HG03571 (cell line): ENCODE measurements at regions not wholly inside any gene's neighbourhood (a gene's known extent, or its start where the extent isn't known, plus 50 kb on each side); places are given as distances from the start of the nearest gene placed in this dataset.
"Not testable (repeated sequence)": the region's sequence is repeated elsewhere in the genome, so short reads cannot be mapped to it uniquely, and the experiment has no call there.

Experiments used
- ATAC-seq: cut with Tn5 transposase; IDR thresholded peaks from one replicate; pipeline ENCODE4 v1.9.1; 2021; ENCODE audit not compliant: unreplicated experiment

DNA sequence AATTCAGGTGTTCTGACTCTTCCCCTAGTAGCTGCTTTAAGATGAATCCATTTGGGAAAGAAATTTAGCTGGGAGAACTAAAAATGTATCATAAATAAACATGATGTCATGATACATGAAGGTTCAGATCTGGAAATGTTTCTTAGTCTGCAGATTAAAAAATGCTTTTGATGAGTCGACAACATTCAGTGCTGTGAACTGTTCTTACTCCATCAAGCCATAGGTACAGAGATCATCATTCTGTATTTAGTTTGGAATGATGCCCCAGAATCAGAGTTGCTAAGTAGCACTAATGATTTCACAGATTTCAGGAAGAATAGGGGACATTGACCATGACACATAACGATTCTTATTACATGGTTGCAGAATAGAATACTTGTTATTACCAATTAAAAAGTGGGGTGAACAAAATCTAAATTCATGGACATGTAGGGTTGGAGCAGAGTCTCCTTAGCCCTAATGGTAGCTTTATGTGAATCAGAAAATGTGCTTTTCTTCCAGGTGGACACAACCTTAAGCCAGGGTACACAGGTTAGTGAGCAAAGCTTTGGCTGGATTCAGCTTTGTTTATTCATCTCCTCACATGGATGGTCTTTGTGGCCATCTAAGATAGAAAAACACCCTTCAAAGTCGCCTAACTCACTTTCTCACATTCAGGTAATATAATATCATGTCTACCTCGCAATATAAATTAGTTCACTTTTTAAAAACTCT lies 205.4 kb upstream of the SEL1L start:
- no peak for ATAC-seq

DNA sequence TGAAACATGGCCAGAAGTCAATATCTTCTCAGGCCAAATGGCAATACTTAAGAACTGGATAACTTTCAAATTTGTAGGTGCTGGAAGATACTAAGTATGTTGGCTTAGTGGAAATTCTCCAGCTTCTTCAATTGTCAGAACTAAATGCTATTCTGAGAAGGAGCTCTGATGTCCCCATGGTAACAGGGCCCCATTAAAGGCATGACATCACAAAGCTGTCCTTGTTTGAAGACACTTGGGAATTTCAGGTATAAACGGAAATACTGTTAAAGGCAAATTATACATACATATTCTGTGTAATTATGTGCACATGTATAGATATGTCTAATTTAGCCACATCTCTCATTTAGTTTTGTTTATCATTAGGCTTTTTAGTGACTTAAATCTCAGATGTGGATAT lies 210.0 kb upstream of the SEL1L start:
- ATAC-seq = no peak

DNA sequence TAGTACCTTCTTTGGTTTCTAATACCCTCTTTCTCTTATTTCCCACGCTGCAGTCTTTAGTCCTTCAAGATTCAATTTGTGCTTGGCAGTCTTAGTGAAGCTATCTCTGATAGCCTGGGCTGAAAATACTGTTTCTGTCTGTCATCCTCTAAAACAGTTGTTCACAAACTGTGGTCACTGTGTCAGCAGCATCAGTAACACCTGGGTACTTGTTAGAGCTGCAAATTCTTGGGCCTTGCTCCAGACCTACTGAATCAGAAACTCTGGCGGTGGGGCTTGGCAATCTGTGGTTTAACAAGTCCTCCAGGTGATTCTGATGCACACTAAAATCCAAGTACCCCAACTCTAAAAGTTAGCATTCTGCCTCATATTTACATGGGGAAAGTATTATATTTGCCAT lies 217.5 kb upstream of the SEL1L start:
- ATAC-seq = no peak

DNA sequence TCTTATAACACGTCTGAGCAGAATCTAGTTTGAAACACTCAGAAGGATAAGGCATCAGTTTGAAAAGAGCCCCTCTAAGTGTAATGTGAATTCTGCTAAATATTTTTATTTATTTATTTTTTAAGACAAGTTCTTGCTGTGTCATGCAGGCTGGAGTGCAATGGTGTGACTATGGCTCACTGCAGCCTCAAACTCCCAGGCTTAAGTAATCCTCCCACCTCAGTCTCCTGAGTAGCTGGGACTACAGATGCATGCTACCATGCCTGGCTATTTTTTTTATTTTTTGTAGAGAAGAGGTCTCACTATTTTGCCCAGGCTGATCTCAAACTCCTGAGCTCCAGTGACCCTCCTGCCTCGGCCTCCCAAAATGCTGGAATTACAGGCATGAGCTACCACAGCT lies 225.9 kb upstream of the SEL1L start:
- ATAC-seq = no peak

DNA sequence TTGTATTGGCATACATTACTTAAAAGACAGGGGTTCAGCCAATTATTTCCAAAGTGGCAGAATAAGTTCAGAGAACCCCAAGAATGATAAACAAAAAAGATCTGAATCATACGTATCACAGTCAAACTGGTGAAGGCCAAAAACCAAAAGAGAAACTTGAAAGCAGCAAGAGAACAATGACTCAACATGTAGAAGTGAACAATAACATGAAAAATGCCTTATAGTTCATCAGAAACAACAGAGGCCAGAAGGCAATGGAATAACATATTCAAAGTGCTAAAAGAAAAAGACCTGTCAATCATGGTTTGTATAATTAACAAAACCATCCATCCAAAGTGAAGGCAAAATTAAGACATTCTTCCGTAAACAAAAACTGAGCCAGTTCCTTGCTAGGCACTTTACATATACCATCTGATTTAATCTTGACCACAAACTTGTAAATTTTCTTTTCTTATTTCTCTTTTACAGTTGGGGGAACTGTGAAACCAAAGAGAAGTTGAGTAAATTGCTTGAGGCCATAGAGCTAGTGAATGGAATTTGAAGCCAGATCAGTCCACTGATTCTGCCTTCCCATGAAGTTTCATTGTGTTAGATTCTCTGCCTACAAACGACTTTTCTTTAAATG lies 232.1 kb upstream of the SEL1L start:
- no peak for ATAC-seq

DNA sequence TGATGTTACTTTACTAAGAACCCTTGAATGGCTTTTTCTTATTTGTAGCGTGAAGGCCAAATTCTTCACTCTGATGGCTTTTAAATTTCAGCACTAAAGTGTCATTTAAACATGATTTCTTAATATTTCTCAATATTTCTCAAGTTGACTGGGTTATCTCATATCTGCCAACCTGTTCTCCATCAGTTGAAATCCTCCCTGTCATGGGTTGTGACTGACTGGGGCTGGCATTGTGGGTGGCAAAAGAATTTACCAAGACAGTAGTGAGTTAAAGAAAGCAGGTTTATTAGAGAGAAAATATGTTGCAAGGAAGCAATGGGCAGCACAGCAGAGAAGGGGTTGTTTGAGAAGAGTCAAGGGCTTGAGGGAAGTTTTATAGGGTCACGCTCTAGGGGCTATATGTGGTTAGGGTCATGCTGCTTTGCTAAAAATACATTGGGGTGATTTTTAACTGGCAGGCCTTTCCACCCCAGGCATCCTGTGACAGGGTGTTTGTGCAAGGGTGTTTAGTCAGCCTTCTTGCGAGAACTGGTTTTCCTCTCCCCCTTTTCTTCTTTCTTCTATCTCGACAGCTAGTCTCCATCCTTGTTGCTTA lies 232.8 kb upstream of the SEL1L start:
- no peak for ATAC-seq

DNA sequence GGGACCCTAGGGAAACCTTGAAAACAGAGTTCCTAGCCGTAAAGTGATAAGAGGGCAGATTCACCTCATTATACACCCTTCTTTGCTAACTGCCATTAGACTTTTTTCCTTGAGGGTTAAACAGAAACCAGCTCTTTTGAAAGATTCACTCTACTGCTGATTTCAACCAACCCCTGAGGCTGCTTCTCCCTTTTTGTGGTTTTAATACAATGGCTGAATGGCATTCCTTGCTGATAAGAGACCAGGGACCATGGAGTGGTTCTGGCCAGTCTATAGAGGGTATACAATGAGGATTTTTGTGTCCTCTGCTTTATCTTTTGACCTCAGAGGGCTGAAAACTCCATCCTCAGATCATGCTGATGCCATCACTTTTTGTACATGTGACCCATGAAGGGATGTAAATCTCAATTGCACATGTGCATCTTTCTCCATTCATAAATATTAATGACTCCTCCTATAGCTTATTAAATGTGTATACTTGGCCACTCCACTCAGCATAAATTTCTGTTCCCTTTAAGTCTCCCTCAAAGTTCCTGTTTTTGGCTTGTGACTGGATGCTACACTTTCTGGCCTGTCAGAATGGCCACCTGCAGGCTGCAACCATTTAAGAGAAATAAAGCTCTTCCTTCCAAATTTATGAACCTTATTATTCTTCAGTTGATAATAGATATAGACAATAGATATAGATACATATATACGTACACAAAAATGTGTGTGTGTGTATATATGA lies 233.8 kb upstream of the SEL1L start:
- no peak for ATAC-seq

DNA sequence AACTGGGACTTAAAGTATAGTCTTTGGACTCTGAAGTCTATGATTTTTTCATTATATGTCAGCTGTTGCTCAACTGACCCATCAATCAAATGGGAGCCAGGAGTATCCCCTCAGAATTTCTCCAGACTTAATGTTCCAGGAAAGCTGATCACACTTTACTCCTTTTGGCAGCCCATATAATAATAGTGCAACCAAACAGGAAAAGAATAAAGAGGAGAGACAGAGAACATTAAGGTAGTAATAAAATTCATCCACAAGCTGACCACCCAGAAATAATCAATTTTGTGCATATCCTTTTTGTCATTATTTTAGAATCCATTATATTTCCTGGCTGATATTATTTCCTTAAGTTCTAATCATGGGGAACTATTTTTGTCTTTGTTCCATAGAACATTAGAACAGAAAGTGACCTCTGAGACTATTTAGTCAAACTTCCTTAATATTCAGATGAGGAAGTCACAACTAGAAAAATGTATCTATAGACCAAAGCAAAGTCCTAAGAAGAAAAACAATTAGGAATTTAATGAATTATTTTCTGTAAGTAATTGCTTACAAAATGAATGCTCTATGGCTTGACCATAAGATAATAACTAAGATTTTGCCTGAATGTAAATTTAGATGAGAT lies 238.1 kb upstream of the SEL1L start:
- no peak for ATAC-seq

DNA sequence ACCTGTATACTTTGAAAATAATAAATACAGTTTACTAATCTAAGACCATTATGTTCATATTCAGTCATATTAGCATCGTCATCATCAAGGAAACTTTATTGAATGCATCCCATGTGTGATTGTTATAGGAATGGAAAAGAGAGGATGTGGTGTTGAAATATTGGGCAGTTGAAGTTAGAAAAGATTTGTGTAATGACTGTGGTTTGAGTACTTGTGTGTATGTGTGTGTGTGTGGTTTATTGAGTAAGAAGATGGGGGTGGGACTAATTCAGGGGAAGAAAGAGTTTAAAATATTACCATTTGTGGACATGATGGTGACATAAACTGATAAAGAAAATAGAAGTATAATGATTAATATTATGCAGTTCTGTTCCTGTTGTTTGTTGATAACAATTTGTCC lies 238.7 kb upstream of the SEL1L start:
- ATAC-seq = no peak

DNA sequence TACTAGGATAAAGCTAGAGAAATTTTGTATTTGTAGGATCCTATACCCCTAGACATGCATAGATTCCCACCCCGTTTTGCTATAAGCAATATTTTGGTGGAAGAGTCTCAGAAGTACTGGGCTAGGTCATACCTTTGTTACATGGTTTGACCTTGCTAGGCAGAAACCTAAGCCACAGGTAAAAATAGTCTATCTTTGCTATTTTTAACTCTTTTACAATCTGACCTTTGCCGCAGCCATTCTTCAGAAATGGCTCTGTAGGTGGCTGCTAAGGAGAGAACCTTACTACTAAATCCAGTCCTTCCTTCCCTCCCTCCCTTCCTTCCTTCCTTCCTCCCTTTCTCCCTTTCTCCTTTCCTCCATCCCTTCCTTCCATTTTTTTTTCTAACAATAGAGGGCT lies 242.9 kb upstream of the SEL1L start:
- ATAC-seq = no peak

DNA sequence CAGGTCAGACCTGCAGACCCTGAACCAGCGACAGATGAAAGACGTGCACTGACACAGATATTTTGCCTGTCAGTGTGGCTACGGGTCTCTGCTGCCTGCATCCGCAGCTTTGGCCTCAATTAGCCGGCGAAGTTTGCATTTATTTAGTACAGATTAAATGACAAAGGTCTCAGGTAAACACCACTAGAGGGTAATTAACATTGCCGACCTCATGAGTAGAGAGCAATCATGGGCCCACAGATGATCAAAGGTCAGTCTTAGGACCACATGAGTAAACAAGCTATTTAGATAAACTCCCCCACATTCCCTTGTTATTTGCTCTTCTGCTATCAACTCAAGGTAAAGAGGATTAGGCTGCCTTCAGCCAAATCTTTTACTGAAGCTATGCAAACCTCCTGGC lies 248.1 kb upstream of the SEL1L start:
- not testable (repeated sequence) for ATAC-seq

DNA sequence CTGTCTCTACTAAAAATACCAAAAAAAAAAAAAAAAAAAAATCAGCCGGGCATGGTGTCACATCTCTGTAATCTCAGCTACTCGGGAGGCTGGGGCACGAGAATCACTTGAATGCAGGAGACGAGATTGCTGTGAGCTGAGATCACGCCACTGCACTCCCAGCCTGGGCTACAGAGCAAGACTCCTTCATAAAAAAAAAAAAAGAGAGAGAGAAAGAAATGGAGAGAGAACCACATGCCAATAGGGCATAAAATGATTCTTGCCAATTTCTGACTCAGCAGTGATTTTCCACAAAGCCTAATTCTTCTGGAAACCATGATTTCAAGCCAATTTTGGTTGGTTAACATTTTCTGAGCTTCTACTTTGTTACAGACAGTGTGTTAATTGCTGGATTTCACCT lies 250.4 kb upstream of the SEL1L start:
- no peak for ATAC-seq

DNA sequence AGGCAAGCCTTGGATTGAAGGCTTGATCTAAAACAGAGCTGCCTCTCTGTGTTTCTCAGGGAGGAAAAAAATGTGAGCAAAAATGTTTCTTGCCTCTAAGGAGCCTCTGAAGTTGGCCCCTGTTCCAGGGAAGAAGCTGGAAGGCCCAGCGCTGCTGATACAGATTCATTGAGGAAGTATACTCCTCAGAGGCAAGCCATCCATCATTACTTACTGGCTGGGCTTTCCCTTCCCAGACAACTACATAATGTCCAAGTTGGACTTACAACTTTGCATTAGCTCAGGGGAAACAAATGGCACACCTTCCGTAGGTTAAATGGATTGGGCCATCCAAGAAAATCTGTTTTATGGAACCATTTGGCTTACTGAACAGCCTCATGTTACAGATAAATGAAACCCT lies 263.7 kb upstream of the SEL1L start:
- ATAC-seq = no peak

DNA sequence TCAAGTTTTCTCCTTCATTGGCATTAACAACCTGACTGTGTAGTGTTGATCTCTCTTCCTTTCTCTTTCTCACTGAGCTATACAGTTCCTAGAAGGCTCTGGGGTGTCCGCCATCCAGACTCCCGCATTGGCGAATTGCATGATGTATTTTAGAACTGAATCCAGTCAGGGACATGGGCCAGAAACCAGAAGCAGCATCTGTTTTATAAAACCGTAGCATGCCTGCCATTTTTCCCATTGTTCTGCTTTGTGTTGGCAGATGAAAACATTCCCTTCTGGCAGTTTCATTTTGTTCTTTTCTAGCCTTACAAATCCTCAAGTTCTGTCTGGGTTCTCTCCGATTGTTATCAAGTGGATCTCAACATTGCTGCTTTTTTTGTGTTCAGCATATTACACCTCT lies 268.3 kb upstream of the SEL1L start:
- no peak for ATAC-seq

DNA sequence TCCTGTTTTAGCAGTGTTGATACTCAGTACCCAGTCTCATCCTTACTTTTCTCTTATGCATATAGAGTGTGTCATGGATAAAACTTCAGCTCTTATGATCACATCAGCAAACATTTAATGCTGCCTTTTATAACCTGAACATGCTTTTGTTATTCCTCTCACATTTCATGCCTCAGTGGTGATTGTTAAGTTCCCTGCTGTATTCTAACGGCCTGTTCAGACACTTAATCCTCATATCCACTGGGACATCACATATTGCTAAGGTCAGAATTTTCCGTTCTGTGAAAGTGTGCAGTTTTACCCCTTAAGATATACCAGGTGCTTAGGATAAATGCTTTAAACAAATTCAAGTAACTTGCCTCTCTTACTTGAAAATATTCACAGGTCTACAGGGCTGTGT lies 268.7 kb upstream of the SEL1L start:
- no peak for ATAC-seq

DNA sequence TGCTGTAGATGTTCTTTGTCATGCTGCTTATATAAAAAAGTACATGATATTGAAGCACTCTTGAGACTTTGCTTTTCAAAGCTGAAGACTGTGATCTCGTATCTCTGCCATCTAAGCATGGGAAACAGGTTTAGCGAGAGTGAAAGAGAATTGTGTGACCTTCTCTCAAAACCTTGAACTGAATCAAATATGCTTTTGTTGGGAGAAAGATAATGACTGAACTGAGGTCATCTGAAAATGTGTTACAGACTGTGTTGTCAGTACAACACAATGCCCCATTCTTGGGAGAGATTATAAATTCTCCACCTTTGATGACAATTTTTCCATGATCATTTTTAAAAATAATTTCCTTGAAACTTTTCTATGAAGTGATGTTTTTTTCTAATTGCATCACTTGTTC lies 272.1 kb upstream of the SEL1L start:
- no peak for ATAC-seq

DNA sequence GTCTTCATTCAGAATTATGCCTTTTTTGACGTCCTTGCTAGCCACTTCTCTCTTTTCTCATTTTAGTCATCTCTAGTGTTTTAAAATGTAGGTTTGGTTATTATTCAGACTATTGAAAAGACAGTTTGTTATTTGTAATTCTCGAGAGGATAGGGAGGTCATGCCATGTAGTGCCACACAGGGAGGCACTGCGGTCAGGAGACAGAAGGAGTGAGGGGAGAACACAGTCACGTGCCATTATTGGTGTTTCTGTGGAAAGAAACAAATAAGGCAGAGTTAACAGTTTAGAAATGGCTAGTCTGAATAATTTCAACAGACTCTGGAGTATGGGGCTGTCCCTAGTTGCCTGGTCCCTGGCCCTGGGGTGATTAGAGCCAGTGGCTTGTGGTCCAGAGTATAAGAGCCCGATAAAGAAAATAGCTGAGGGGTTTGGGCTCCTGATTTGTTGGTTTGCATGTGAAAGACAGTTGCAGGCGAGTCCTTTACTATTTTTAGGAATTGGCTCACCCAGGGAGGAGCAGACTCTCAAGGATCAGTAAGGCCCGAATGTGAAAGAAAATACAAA lies 278.1 kb upstream of the SEL1L start:
- ATAC-seq = no peak

DNA sequence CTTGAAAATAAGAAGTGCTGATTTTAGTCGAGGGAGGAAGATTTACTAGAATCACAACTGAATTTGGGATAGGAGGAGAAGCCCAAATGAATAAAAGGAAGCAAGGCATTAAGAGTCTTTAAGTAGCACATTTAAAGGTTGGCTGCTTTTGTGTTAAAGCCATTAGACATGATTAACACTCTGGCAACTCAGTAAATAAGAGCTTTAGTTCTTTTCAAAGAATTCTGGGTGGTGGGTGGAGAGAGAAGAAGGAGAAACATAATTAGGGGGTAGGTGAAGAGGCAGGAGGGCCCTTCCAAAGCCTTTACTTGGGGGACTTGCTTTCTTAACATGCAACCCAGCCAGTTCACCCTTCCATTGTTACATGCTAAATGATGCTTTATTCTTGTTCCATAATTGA lies 284.6 kb upstream of the SEL1L start:
- ATAC-seq = no peak

DNA sequence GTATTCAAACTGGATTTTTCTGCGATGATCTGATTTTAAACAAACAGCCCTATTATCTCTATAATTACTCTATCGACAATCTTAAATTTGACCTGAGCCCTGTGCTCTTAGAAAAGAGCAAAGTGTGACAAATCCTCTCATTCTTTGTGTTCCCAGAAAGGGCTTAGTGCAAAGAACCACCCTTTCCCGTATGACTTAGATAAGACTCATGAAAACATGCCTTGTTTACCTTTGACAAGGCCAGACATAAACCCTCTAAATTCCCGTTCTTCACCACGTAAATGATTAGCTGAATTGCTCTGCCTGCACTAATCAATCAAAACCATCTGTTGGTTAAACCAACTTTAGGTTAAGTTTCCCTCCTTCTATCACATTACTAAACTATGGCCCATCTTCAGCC lies 285.7 kb upstream of the SEL1L start:
- no peak for ATAC-seq

DNA sequence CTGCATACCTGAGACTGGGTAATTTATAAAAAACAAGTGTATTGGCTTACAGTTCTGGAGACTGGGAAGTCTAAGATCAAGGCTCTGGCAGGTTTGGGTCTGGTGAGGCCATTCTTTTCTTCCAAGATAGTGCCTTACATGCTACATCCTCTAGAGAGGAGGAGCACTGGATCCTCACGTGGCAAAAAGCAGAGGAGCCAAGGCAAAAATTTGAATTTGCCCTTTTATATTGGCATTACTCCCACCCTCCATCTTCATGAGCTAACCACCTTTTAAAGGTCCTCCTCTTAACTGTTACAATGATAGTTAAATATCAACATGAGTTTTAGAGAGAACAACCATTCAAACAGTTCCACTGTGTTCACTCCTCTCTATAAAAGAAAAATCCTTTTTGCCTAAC lies 286.3 kb upstream of the SEL1L start:
- no peak for ATAC-seq

DNA sequence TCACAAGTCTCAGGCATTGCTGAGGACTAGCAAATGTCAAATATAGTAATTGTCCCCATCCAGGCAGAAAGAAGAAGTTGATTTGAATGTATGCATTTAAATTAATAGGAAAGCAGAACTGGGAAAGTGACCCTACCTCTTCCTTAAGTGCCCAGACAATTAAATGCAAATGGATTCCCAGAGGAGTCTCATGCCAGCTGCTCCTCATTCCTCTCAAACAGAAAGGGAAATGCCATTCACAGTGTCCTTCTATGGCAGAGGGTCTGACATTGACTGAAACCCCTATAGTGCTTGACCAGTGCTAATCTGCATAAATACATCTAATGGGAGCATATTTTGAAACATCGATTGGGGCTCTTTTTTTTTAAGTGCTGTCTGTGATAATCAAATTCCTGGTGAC lies 292.4 kb upstream of the SEL1L start:
- ATAC-seq = no peak
